Fibroblast of skin of scalp (primary cell): ENCODE measurements at regions not wholly inside any gene's neighbourhood (a gene's known extent, or its start where the extent isn't known, plus 50 kb on each side); places are given as distances from the start of the nearest gene placed in this dataset.
"Not testable (repeated sequence)": the region's sequence is repeated elsewhere in the genome, so short reads cannot be mapped to it uniquely, and the experiment has no call there.

Source experiments
- DNase-seq: peaks from one replicate; pipeline ENCODE4 v3.0.0-alpha.2; 2013

DNA sequence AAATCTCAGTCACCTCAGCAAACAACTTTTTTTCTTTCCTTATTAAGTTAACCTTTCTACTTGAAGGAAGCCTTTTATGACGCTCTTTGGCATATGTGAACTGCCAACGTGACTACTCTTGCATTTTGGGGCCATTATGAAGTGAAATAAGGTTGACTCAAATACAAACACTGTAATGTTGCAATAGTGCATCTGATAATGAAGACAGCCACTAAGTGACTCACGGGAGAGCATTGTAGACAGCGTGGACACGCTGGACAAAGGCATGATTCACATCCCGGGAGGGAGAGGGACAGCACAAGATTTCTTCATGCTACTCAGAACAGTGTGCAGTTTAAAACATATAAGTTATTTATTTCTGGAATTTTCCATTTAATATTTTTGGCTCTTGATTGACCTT lies 560.8 kb downstream of the ETS1 start:
- DNase-seq = peak; percentile 89

DNA sequence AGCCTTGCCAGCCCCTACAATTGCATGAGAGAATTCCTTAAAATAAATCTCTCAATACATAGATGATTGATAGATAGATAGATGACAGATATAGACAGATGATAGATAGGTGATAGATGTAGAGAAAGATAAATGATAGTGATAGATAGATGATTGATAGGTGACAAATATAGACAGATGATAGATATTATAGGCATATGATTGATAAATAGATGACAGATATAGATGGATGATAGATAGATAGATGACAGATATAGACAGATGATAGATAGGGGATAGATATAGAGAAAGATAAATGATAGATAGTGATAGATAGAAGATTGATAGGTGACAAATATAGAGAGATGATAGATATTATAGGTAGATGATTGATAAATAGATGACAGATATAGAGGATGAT lies 564.6 kb downstream of the ETS1 start:
- DNase-seq = no peak

DNA sequence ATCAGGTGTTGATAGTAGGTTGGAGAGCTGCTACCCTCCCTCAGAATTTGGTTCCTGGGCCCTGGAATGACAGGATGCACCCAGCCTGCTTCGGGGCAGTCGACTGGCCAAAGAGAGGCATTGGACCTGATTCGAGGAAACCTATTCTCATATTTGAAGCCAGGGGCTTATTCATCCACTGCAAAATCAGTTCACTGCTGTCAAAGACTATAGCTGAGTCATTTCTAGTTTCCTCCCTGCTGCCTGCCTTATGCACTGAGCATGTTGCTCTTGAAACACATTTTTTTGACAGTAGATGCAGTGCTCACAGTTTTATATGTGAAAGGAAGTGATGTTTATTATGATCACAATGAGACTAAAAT lies 565.4 kb downstream of the ETS1 start:
- peak; percentile 39 for DNase-seq

DNA sequence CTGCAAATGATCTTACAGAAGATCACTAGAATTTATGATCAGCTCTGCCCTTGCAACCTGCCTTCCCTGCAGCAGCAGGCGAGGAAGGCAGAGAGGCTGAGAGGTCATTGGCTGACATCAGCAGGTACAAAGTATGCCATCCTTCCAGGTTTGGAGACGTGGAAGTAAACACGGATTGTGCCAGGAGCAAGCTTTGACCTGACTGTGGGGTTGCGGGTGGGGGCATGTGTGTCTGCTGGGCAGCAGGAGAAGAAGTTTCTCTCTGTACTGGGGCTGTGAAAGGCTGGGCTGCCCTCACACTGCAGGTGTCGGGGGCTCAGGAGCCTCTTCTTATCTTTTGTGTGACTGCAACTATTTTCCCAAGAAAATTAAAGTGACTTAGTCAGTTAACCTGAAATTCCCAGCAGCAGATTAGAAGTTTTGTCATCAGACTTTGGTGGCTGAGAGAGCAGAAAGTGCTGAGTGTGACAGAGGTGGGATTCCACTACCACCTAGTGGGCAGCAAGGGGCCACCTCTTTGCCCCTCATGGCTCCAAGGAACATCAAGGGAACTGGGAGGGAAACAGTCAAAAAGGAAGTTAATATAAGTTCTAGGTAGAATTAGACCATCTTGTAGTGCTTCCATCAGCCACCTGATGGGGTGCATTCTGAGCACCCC lies 565.9 kb downstream of the ETS1 start:
- DNase-seq = peak; percentile 38

DNA sequence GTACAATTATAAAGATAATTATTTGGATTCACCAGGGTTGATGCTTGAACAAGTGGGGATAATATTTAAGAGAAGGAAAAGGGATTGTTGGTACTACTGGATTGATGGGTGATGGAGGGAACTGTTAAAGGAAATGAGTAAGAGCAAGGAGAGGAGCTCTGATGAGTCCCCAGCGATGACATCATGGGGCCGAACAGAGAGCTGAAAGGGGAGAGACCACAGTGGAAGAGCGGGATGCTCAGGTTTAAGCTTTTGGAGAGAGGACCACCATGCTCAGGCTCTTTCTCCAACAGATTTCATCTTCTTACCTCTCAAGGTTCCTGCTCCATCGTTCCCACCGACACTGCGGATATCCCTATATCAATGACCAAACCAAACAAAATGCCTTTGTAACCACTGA lies 568.7 kb downstream of the ETS1 start:
- DNase-seq = no peak

DNA sequence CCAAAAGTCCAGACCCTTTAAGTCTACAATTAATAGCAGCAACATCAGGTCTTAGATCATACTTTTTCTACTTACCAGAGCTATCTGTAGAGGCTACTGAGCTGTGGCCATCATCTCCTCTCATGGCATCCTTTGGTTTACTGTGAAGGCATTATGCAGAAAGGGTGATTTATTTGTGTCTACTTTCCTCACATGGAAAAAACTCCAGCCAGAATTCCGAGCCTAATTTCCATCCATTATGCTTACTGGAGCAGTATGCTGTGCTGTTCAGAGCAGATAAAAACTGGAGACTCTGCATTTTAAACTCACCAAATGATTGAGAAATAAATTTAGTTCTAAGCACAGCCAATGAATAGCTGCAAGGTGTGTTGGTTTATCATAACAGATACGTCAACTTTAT lies 581.8 kb downstream of the ETS1 start:
- no peak for DNase-seq

DNA sequence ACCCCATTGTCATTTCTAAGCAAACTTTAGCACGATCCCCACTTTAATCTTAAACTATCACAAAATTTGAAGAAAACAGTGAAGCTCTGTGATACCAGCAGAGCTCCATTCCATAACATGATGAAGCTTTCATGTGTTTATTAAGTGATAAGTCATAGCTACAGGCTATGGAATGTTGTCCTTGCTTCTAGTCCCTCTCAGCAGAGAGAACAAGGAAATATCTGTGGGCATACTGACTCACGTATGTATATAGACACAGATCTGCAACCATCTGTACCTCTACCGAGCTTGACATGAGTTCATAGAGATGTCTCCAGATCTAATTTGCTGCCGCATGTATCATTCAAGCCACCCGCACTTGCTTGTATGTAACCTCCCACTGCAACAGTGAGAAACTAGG lies 588.9 kb downstream of the ETS1 start:
- peak; percentile 33 for DNase-seq

DNA sequence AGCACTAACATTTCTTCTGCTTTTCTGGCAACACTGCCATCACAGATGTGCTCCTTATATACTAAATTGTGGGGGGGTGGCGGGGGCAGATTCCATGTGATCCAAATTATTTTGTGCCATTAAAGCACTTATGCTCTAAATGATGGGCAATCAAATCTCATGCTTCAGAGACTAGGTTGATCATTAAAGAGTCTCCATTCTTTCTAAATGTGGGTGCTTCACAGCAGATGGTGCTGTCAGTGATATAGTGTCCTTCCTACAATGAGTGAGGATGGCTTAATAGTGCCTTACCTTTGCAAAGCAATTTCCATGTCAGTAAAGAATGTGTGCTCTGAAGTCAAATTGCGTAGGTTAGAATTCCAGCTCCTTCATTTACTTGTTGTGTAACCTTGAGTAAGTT lies 589.8 kb downstream of the ETS1 start:
- DNase-seq = no peak

DNA sequence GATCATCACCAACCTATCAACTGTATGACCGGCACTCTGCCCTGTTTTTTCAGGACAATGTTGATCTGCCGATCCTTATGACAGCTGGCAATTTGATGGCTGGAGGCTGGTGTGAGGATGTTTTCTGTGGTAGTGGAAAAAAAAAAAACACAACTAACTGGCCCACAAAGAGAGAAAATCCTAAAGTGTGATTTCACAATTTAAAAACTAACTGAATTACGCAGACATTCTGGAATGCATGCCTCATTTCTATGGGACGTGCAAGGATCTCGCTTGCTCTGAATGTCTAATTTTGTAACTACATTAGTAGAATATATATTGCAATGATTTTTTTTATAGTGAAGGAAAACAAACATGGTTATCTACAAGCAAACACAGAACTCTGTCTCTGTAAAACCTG lies 590.5 kb downstream of the ETS1 start:
- peak; percentile 68 for DNase-seq

DNA sequence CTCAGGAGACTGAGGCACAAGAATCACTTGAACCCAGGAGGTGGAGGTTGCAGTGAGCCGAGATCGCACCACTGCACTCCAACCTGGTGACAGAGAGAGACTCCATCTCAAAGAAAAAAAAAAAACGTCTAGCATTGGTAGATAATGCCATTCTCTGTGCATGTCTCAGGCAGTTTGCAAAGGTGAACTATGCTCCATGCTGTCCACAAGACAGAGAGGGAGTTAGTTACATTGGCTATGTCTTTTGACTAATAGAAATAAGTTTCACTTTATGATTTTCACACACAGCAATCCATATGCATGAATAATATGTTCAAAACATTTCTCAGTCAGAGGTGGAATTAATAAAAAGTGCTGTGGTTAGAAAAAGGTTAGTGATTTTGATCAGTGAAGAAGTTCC lies 591.4 kb downstream of the ETS1 start:
- DNase-seq = no peak

DNA sequence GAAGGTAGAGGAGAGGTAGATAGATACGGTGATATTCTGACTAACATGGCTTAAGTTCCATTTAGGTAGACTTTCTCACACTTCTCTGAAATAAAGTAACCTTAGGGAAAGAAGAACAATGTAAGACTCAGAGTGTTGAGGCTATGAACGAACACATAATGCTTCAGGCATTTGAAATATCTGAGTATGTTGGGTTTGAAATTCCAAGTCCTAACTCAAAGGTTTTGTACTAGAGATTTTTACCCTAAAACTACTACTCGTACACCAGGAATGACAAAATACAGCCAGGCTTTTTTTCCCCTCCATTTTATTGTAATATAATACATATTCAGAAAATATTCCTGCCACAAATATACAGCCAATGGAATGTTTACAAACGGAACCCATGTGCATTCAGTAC lies 592.6 kb downstream of the ETS1 start:
- peak; percentile 80 for DNase-seq

DNA sequence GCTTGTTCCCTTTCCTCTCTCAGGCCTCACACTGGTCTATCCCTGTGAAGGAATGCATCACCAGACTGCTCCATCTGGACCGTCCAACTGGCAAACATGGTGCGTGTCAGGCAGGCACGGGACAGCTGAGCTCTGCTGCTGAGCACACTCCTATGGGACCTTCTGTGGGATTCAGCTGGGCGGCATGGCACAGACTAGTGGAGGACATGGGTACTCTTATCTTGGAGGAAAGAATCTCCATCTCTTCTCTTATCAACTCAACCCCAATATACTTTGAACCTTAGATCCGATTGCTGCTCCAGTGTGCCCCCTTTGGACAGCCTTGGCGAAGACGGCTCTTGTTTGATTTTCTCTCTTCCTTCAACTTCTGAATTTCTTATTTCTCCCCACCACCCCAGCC lies 593.6 kb downstream of the ETS1 start:
- no peak for DNase-seq

DNA sequence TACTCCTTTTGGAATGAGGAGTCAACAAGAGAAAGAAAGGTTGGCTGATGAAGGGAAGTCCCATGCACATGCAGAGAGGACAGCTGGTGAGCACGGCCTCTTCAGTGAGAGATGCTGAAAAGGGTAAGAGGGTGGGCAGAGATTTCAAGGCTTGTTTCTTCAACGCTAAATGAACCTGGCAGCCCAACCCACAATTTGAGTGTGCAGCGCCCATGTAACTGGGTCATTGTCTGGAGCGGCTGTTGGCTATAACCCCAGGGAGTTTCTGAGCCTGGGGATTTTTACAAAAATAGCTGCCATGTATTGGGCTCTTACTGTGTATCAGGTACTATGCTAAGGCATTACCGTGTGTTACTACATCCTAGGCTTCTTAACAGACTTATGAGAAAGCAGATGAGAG lies 594.1 kb downstream of the ETS1 start:
- DNase-seq = no peak

DNA sequence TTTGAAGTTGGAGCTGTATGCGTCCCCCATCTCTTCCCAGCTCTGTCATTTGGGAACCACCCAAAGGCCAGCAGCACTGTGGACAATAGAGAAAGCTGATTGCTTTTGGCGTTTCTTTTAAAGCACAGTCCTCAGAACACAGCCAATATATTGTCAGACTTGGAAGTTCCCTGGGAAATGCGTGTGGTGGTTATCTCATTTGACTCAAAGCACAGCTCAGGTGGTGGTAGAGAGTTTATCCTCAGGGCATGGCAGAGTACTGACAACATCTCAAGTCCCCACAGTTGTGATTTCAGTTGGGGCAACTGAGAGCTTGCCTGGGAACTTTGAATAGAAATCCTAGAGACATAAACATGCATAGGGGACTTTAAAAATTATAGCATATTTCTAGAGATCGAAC lies 601.3 kb downstream of the ETS1 start:
- no peak for DNase-seq

DNA sequence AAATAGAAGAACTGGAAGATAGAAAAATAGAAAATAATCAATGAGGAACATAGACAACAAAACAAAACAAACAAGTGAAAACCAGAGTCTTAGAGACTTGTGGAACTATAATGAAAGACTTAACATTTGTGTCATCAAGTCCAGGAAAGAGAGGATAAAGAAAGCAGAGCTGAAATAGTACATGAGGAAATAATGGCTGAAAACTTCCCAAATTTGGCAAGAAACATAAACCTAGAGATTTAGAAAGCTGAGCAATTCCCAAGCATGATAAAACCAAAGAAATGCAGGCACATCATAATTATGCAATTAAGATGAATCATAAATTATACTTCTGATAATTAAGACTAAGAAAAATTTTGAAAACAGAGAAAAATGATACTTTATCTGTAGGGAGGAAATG lies 614.5 kb downstream of the ETS1 start:
- no peak for DNase-seq

DNA sequence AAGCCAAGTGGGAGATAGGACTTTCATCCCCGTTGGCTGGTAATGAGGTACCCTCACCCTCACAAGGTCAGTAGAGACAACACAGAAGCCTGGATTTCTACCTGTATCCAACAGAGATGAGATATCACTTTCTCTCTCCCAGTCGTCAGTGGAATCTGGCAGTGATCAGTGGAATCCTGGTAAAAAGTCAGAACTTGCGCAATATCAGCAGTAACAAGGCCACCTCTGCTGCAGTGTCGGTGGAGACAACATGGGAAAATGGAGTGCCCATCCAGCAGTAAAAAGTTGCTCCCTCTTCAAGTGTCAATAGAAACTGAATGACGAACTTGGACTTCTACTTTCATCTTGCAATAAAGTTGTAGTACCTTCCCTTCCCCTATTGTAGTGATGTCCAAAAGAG lies 615.9 kb downstream of the ETS1 start:
- no peak for DNase-seq

DNA sequence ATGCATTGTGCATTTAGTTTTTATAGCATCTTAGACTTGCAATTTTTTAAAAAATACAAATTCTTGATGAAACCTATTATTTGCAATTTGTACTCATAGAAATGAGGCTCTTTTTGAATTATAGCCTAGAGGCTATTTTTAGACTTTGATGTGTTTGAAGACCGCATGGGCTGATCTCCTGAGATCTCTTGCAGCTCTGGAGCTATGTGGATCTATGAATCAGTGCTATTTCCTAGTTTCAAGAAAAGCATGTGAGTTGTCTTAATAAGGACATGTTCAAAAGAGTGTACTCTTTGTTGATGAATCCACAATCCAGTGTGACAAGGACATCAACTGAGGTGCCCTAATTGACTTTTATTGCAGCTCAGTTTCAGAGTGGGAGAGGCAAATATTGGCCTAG lies 620.5 kb downstream of the ETS1 start:
- no peak for DNase-seq

DNA sequence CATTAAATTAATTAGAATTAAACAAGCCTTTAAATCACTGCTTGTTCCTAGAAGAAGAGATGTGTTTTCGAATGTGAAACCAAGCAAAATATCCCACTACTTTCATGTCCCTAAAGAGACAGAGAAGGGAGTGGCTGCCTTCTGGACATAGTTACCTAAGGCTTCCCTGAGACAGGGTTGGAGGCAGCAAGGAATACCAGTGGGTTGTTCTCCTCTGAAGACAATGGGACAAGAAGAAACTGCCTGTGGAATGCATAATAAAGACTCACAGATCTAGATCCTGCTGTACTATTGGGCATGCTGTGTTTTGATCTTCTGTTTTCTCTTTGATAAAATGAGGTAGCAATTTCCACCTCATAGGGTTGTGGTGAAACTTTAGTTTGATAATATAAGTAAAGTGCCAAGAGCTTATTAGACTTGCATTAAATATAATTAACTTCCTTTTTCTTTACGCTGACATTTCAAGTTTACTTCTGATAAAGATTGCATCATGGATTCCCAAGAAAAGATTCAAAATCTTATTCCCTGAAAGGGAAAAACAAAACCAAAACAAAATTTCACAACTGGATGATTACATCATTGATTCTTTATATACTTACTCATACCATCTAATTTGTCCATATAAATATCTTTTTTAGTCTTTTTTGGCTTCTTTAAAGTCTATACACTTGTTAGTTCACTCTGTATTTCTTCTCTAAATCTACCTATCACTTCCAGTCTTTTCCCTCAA lies 621.3 kb downstream of the ETS1 start:
- DNase-seq = no peak

DNA sequence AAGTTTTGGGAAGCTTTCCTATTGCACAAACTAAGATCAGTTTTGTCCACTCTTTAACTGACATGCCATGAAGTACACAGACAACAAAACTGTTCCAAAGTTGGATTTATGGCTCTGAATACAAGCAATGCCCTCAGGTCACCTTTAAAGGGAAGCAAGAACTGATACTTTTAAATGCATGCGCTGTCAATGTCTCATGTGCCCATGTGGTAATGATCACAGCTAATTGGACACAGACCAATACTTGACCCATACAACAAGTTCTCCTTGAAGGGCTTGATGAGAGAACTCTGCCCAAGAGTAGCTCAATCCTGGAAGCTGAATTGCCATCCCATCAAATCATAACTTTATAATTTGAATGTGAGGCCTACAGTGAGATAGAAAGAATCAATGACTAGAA lies 624.9 kb downstream of the ETS1 start:
- DNase-seq = no peak

DNA sequence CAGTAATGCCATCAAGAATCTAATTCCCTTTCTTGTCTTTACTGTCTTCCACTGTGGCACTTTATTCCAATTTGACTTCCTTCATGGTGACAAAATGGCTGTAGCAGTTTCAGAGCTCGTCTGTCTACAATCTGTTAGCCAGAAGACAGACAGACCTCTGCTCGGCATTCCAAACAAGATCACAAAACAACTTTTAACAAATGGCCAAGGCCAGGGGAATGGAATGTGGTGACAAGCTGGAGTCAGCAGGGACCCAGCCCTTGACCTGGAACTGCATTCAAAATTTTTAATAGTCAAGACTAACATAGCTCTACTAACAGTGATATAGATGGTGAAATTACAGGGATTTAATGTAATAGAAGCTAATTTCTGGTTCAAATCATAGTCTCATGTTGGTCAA lies 637.2 kb downstream of the ETS1 start:
- no peak for DNase-seq

DNA sequence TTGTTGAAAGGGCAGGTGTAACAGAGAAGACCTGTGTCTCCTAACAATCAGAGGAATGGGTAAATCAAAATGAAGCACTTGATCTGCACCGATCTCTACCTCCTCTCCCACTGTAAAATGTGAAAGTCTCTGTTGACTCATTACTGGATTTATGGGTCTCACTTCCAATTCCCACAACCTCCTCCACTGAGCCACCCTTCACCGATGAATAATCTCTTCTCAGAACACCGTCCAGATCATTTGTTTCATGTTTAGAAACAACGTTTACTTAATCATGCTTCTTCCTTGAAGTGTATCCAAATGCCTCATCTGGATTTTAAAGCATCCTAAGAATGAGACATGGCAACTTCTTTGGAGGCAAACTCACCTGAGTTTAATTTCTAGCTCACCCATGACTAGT lies 643.6 kb downstream of the ETS1 start:
- no peak for DNase-seq

DNA sequence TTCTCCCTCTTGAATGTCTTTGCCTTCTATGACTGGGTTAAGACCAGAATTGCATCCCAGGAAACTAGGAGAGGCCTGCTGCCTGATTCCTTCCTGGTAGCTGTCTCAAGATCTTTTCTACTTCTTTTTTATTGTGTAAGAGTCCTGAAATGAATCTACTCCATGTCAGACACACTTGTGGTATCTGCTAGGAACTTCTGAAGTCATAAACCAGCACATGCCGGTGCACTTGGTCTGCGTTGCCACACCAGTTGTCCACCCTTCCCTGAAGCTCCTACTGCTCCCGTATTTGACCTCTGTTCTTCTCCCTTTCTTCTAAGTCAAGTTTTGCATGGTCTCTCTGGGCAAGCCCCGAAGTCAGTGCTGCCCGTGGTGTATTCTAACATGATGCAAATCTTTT lies 644.2 kb downstream of the ETS1 start:
- DNase-seq = no peak

DNA sequence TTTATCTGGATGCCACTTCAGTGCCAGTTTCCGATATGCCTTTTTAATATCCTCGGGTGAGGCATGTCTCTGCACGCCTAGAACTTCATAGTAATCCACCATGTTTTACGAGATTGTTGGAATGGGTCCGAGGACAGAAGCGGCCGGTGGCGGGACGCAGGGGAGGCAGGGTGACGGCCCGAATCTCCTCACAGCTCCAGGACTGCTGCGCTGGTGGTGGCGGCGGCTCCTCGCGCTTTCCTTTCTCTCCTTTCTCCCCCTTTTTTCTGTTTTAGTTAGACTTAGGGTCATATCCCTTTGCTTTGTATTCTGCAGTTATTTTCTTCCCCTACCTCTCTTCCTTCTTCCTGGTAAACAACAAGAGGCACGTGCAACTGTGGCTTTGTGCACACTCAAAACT lies 645.8 kb downstream of the ETS1 start:
- DNase-seq = not testable (repeated sequence)

DNA sequence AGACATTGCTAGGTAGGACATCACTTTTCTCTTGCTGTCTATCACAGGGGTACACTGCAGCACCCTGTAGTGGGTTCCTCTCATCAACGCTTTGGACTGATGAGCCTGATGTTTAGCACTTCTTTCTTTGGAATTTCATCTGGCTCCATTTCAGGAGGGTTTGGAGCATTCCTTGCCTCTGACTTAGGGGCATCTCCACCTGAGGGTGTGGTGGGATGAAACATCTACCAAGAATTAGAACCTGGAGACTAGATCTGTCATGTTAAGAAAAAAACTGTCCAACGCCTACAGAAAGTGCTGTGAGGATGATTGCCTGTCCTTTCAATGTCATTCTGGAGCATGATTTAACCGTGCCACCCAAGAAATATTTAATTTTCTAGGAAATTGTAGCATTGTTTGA lies 648.4 kb downstream of the ETS1 start:
- no peak for DNase-seq

DNA sequence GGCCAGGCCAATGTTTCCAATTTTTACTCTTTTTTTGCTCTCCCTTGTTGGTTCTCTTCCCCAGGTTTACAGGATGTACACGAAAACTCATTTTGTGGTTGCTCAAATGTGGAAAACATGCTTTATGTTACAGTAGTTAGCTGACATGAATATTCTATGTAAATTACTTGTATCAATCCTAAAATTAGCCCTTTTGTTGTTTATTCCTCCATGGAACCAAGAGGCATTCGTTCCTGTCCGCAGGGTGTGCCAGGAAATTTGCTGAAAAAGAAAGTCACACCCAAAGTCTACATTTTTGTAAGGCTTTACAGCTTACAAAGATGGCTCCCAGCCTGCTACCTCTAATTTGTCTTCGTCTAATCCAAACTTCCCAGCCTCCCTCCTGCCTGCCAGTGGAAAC lies 652.3 kb downstream of the ETS1 start:
- DNase-seq = no peak
